ENCODE measurements at regions not wholly inside any gene's neighbourhood (a gene's known extent, or its start where the extent isn't known, plus 50 kb on each side); places are given as distances from the start of the nearest gene placed in this dataset.

- no peak for DNase-seq (ENCODE audit: low read depth in 2 of 2)
Observed at GRCh38 chr10:14391342-14391741, 60.6 kb upstream of the FRMD4A start.

GRCh38 chr10:14389981-14390590 is 59.4 kb upstream of the FRMD4A start:
- no peak for DNase-seq (ENCODE audit: low read depth in 2 of 2)

GRCh38 chr10:14385596-14386593 is 55.2 kb upstream of the FRMD4A start:
- DNase-seq (ENCODE audit: low read depth in 2 of 2), result no peak

GRCh38 chr10:14384915-14385314 is 54.2 kb upstream of the FRMD4A start:
- no peak for DNase-seq (ENCODE audit: low read depth in 2 of 2)

- no peak for DNase-seq (ENCODE audit: low read depth in 2 of 2)
Observed at GRCh38 chr10:14384116-14384730, 53.5 kb upstream of the FRMD4A start.

GRCh38 chr10:14383266-14383665 is 52.5 kb upstream of the FRMD4A start:
- DNase-seq (ENCODE audit: low read depth in 2 of 2), result no peak

GRCh38 chr10:14382531-14382930 is 51.8 kb upstream of the FRMD4A start:
- no peak for DNase-seq (ENCODE audit: low read depth in 2 of 2)

- DNase-seq (ENCODE audit: low read depth in 2 of 2), result peak; percentile 6 to 38
Observed at GRCh38 chr10:14382022-14382421, 51.3 kb upstream of the FRMD4A start.

GRCh38 chr10:14381475-14381874 is 50.8 kb upstream of the FRMD4A start:
- no peak for DNase-seq (ENCODE audit: low read depth in 2 of 2)

- no peak for DNase-seq (ENCODE audit: low read depth in 2 of 2)
Observed at GRCh38 chr10:14380746-14381145, 50.0 kb upstream of the FRMD4A start.
